ENCODE measurements at regions not wholly inside any gene's neighbourhood (a gene's known extent, or its start where the extent isn't known, plus 50 kb on each side); places are given as distances from the start of the nearest gene placed in this dataset.

DNA sequence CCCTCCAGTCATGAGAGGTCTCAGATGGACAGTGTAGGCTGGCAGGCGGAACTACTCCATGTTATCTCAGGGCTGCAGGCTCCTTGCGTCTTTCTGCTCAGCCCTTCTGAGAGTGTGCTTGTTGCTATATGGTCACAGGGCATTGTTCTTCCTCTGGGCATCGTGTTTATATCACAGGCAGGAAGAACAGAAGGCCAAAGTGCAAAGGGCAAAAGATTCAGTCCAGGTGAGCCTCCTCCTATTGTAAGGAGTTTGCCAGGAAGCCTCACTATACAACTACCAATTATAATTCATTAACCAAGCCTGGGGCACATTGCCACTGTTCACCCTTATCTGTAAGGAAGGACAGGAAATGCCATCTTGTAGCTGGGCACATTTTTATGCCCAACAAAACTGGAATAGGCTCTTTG, 195.5 kb upstream of the KITLG start:
- Histone ChIP-seq H3K9me3 (ENCODE audit: control insufficient read depth, insufficient read depth, low read length) (no peaks in the 10 kb centered on the region), H3K79me2 (ENCODE audit: control insufficient read depth, low read length) (no peaks in the 10 kb centered on the region), H3K4me2 (ENCODE audit: low read length) (no peak overlapping the region), H3K4me1 (ENCODE audit: control insufficient read depth, low read length) (no peaks in the 10 kb centered on the region), H3F3A (ENCODE audit: control insufficient read depth, insufficient read depth) (no peaks in the 10 kb centered on the region), H3K27ac (ENCODE audit: low read depth, low read length) (no peak overlapping the region), H3K9me2 (replicated peaks; ENCODE audit: control insufficient read depth, low read length) (no peaks in the 10 kb centered on the region), H3K27me3 (ENCODE audit: control insufficient read depth, low read length) (no peaks in the 10 kb centered on the region), H4K20me1 (ENCODE audit: control insufficient read depth, insufficient read depth, low read depth, low read length) (no peaks in the 10 kb centered on the region), H3K36me3 (ENCODE audit: control insufficient read depth, low read length) (no peaks in the 10 kb centered on the region), H3K4me3 (ENCODE audit: low read length) (no peak overlapping the region)
- TF ChIP-seq EZH2phosphoT487 (IDR thresholded peaks at IDR 0.05; ENCODE audit: borderline replicate concordance, low read length), result no peak
- TF ChIP-seq, protein P1, sequence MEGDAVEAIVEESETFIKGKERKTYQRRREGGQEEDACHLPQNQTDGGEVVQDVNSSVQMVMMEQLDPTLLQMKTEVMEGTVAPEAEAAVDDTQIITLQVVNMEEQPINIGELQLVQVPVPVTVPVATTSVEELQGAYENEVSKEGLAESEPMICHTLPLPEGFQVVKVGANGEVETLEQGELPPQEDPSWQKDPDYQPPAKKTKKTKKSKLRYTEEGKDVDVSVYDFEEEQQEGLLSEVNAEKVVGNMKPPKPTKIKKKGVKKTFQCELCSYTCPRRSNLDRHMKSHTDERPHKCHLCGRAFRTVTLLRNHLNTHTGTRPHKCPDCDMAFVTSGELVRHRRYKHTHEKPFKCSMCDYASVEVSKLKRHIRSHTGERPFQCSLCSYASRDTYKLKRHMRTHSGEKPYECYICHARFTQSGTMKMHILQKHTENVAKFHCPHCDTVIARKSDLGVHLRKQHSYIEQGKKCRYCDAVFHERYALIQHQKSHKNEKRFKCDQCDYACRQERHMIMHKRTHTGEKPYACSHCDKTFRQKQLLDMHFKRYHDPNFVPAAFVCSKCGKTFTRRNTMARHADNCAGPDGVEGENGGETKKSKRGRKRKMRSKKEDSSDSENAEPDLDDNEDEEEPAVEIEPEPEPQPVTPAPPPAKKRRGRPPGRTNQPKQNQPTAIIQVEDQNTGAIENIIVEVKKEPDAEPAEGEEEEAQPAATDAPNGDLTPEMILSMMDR (IDR thresholded peaks at IDR 0.05; ENCODE audit: low read depth, low read length, poor library complexity, severe bottlenecking), result no peak

GRCh38 chr12:88767699-88768098, 187.4 kb upstream of the KITLG start:
- no peaks in the 10 kb centered on the region for H3K36me3 ChIP-seq (ENCODE audit: control insufficient read depth, low read length)
- no peak overlapping the region for H3K27ac ChIP-seq (ENCODE audit: low read depth, low read length)
- H3K79me2 ChIP-seq (ENCODE audit: control insufficient read depth, low read length), result no peaks in the 10 kb centered on the region
- no peaks in the 10 kb centered on the region for H3K9me2 ChIP-seq (replicated peaks; ENCODE audit: control insufficient read depth, low read length)
- H3K4me2 ChIP-seq (ENCODE audit: low read length), result no peak overlapping the region
- H4K20me1 ChIP-seq (ENCODE audit: control insufficient read depth, insufficient read depth, low read depth, low read length), result no peaks in the 10 kb centered on the region
- no peaks in the 10 kb centered on the region for H3K4me1 ChIP-seq (ENCODE audit: control insufficient read depth, low read length)
- no peaks in the 10 kb centered on the region for H3K27me3 ChIP-seq (ENCODE audit: control insufficient read depth, low read length)
- no peak for TF ChIP-seq EZH2phosphoT487 (IDR thresholded peaks at IDR 0.05; ENCODE audit: borderline replicate concordance, low read length)
- TF ChIP-seq, protein P1 (IDR thresholded peaks at IDR 0.05; ENCODE audit: low read depth, low read length, poor library complexity, severe bottlenecking), result no peak
- H3K4me3 ChIP-seq (ENCODE audit: low read length), result no peak overlapping the region
- no peaks in the 10 kb centered on the region for H3F3A ChIP-seq (ENCODE audit: control insufficient read depth, insufficient read depth)
- no peaks in the 10 kb centered on the region for H3K9me3 ChIP-seq (ENCODE audit: control insufficient read depth, insufficient read depth, low read length)

DNA sequence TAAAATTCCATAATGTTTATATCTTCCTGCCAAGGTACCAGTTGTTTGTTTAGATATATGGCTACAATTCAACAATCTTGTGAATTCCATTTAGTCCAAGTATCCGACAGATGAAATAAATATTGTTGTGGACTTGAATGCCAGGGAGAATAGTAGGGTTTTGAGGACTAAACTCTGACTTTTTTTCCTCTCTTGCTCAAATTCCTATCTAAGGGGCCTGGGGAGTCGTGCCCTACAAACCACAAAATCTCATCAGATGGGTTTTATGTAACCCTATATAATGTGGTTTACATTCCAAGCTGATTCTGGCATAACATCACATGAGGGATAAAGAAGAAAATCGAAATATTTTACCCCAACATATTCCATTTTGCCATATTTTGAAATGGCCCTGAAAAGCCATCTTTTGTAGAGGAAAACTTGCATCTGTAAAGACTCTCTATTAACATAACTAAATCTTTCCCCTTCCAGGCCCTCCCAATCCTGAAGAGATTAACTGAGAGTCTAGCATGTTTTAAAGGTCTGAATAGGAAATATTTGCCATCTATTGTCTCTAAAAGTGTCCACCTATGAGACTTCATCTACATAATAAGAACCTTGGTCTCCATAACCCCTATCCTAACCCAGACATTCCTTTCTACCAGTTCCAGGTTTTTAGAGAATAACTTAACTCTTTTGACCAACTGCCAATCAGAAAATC, 184.7 kb upstream of the KITLG start:
- H3K9me2 ChIP-seq (replicated peaks; ENCODE audit: control insufficient read depth, low read length), result no peaks in the 10 kb centered on the region
- no peak overlapping the region for H3K4me3 ChIP-seq (ENCODE audit: low read length)
- no peak overlapping the region for H3K4me2 ChIP-seq (ENCODE audit: low read length)
- no peak overlapping the region for H3K27ac ChIP-seq (ENCODE audit: low read depth, low read length)
- no peaks in the 10 kb centered on the region for H3K36me3 ChIP-seq (ENCODE audit: control insufficient read depth, low read length)
- H3K27me3 ChIP-seq (ENCODE audit: control insufficient read depth, low read length), result no peaks in the 10 kb centered on the region
- H3K4me1 ChIP-seq (ENCODE audit: control insufficient read depth, low read length), result no peaks in the 10 kb centered on the region
- no peaks in the 10 kb centered on the region for H3K79me2 ChIP-seq (ENCODE audit: control insufficient read depth, low read length)
- no peaks in the 10 kb centered on the region for H3K9me3 ChIP-seq (ENCODE audit: control insufficient read depth, insufficient read depth, low read length)
- TF ChIP-seq, protein P1 (IDR thresholded peaks at IDR 0.05; ENCODE audit: low read depth, low read length, poor library complexity, severe bottlenecking), result no peak
- TF ChIP-seq EZH2phosphoT487 (IDR thresholded peaks at IDR 0.05; ENCODE audit: borderline replicate concordance, low read length), result no peak
- no peaks in the 10 kb centered on the region for H4K20me1 ChIP-seq (ENCODE audit: control insufficient read depth, insufficient read depth, low read depth, low read length)
- H3F3A ChIP-seq (ENCODE audit: control insufficient read depth, insufficient read depth), result no peaks in the 10 kb centered on the region

All from DOHH2 (cell line).